GM19463 (cell line): ENCODE measurements at regions not wholly inside any gene's neighbourhood (a gene's known extent, or its start where the extent isn't known, plus 50 kb on each side); places are given as distances from the start of the nearest gene placed in this dataset.

Source experiments
- ATAC-seq: cut with Tn5 transposase; IDR thresholded peaks from one replicate; pipeline ENCODE4 v1.9.1; 2021; ENCODE audit warnings: mild to moderate bottlenecking, moderate library complexity; ENCODE audit not compliant: unreplicated experiment

DNA sequence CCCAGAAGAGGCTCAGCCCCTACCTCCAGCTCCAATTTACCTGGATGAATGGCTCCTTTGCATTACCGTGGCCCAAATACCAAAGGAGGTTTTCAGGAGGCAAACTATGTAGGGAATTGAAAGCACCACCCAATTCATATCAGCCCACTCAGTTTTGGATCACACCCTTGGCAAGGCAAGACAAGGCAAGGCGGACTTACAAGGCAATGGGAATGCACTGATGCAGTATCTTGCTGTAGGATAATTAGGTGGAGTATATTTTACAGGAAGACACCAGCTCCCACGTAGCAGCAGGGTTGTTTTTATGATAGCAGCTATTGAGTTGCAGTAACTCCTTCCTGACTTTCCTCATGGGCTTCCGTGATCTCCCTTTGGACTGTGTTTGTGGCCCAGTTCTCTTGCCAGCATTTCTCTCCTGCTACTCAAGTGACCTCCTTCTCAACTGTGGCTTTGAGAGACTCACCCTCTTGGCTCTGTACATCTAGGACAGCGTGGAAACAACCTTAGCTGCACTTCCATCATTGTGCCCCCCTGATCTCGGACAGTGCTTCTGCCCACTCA lies 935.9 kb downstream of the EFNB2 start:
- no peak for ATAC-seq

DNA sequence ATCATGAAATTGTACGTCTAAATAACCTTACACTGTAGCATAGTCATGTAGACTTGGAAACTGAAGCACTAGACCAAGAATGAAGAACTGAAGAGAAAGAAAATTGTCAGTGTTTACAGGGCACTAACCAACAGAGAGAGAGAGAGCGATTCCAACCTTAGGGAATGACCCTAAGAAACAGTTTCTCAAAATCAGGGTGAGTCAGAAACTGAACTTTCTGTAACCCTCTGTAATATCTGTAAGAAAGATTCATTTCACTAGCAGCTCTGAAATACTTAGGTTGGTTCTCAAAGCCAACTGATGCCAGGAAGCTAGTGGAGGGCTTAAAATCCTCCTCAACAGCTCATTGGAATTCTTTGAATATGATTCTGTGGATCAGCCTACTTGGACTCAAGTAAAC lies 936.9 kb downstream of the EFNB2 start:
- ATAC-seq: no peak

DNA sequence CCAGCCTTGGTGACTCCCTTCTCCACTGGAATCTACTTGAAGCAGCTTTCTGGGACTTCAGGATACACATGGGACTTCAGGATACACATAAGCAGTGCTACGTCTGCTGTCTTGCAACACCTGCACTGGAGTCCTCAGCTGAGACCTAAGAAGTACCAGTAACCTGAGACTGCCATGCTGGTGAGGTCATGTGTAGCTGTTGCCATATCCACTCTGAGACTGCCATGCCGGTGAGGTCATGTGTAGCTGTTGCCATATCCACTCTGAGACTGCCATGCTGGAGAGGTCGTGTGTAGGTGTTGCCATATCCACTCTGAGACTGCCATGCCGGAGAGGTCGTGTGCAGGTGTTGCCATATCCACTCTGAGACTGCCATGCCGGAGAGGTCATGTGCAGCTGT lies 937.9 kb downstream of the EFNB2 start:
- no peak for ATAC-seq

DNA sequence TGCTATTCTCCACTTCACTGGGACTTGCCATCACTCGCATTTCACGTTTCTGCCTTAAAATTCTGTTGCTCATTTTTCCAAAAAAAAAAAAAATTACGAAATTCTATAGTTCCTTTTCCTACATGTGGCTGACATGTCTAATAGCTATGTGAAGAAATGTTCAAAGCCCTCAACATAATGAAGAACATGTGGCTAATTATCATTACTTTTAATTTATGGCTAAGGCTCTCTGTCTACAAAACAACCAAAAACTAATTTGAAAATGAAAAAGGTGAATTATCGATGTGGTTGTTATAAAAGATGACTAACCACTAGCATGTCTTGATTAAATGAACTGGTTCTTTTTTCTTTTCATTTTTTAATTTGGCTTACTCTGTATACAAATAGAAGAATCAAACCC lies 940.0 kb downstream of the EFNB2 start:
- no peak for ATAC-seq

DNA sequence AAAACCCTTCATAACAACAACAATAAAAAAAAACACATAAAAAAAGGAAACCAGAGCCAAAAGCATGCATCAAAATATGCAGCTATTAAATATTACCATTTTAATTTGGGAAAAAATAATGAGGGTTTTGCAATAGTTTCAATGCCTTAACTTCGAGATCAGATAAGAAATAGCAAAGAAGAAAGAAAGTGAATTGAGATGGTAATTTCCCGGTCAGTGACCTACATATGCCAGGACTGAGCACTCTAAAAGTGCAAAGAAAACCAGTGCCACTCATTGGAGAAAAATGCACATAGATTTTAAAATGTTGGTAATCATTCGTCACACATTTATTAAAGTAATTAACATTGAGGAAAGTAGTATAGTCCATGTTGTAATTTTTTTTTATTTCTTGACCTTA lies 944.2 kb downstream of the EFNB2 start:
- ATAC-seq: no peak

DNA sequence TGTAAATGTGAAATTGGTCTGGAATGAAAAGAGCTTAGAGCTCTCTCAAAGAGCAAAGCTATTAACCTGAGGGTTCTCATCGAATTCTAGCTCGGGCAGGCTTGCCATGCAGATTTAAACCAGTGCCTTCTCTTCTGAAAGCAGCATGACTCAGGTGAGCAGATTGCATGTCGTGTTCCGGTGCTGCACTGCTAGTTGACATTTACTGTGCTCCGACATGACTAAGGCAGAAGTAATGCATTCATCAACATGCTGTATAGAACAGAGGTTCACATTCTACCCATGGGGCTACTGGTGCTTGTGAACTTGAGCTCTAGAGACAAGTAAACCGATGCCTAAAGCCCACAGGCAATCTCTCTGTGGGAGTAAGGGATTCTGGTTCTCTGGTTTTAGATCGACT lies 947.7 kb downstream of the EFNB2 start:
- no peak for ATAC-seq

DNA sequence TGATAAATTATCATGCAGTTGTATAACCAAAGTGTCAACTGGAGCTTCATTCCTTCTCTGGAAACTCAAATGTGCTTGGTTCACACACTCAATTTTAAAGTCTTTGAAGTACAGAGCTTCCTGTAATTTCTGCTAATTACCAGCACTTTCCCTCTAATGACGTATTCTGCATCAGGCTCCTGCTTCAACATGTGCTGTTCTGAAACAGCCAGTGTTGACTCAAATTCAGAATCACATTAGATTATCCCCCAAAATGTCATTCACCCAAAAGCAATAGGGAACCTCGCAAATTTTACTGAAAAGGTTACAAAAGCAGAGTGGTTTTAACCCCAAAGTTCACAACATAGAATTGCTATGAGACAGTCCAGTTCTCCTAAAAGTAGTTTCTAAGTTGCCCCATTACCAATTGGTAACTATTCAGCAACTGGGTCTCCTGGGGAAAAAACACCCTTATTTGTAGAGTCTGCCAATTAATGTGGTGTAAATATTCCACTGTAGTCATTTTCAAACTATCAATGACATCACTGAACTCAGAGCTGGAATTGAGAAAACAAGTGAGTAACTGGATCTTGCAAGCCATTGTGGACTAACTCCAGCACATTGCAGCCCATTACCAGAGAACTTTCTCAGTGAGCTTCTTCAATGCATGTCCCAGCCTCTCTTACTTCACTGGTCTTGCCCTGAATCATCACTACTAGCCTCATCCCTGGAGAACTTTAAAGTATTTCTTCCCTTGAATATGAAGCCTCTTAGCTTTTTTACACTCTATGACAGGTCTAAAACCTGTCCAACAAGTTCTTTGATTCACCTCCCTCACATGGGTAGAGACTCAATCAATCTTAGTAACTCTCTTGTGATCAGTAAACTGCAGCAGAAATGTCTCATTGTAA lies 955.4 kb downstream of the EFNB2 start:
- no peak for ATAC-seq

DNA sequence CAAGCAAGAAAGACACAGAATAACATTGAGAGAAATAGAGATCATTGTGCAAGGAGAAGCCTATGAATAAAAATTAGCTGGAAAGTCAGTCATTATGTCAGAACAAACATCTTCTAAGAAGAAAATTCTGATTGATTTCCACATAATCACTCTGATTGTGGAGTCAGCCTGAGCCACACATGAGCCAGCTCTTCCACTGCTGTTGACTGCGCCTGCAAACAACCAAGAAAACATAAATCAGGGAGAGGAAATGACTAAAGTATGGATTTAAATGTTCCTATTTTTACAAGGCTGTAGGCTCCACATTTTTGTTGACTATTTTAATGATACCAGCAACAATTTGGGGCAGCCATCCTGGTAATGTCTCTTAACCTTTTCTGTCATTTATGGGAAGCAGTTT lies 962.3 kb downstream of the EFNB2 start:
- no peak for ATAC-seq

DNA sequence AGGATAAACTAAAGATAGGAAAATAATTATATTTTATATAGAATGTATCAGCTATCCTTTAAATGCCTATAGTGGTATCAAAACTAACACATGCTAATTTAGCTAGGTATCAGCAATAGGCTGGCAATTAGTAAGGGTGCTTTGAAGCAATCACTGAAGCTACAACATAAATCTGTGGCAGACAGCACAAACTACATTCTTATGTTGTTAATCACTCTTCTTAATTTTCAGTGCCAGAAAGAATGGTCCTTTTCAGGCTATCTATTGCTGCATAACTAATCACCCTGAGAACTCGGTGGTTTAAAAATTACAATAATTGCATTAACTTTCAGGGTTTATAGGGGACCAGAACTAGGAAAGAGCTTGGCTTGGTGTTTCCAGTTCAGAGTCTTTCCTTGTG lies 963.1 kb downstream of the EFNB2 start:
- no peak for ATAC-seq

DNA sequence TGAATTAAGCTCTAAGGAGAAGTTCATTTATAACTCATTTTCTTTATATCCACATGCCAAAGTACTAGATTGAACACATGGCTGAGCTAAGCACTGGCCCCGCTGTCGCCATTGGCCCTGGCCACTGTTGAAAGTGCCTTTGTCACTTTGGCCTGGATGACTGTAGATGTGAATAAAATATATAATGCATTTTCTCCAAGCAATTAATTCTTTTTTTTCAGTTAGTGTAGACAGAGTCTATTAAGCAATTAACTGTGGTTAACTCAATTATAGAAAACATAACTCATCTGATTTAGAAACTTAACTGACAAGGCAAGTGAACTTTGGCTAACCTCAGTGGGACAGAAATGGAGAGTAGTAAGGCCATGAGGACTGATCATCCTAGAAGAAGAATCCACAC lies 965.6 kb downstream of the EFNB2 start:
- ATAC-seq: no peak

DNA sequence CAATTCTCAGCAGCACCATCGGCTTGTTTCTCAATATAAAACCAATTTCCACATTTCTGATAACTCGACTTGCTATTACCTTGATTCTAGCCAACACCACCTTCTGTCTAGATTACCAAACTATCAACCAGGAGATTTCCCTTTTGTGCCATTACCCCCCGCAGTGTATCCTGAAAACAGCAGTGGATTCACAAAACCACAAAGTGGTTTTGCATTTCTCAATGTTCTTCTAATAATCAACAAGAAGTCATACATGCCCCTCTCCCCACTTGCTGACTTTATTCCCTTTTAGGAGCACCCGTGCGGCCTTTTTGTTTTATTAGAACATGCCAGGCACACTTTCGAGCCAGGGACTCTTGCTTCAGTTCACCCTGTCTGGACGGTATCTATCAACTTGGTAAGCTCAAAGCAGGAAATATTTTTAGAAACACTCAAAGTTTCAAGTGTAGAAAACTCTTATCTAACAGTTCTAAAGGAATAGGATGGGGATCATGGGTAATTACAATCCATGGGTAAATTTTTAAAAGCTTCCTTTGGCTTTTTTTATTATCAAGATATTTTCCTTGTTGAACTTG lies 967.4 kb downstream of the EFNB2 start:
- no peak for ATAC-seq

DNA sequence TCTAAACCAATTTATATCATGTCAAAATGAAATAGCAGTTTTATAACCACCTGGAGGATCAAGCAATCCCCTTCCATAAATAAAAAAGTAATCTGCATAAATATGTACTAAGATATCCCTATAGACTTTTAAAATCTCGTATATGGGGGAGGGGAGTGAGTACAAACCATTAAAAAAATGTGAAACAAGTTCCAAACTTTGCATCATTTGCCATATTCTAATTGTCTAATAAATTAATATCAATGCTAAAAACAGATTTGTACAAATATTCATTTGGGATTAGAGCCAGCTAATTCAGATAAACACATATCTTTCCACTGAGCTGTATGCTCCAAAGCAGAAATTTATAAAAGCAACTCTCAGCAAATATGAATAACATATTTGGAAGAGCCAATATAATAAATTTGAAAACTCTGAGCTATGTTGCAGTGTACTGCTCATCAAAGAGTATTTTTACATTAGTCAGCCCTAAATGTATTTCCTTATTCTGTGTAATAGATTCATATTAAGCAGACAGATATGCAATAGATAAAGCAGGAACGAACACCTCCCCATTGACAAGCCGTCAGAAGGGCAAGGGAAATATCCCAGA lies 970.2 kb downstream of the EFNB2 start:
- ATAC-seq: no peak

DNA sequence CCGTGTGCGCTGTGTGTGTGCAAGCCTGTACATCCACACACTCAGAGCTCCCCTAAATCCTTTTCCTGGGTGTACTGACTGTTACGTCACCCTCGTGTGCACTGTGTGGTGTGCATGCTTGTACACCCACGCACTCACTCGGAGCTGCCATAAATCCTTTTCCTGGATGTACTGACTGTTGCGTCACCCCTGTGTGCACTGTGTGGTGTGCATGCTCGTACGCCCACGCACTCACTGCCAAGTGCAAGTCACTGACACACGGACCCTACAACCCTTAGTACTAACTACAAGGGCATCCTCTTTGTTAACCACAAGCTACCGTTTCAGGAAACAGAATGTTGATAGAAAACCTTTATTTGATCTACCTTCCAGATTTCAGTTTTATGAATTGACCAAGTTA lies 983.4 kb downstream of the EFNB2 start:
- no peak for ATAC-seq

DNA sequence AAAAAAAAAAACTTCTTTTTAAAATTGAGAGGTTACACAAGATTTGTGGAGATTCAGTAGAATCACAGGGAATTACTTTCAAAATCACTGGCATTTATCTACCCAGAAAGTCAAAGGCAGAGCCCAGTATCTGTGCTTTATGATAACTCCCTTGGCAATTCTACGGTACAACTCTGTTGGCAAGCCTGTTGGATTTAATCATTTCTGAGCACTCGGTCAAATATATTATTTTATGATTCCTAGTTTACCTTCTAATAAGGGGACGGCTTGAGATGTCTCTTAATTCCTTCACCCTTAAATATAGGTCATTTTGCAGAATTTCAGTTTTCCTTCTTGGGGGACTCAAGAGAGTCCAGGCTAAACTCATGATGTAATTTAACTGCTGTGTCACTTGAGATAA lies 987.6 kb downstream of the EFNB2 start:
- no peak for ATAC-seq

DNA sequence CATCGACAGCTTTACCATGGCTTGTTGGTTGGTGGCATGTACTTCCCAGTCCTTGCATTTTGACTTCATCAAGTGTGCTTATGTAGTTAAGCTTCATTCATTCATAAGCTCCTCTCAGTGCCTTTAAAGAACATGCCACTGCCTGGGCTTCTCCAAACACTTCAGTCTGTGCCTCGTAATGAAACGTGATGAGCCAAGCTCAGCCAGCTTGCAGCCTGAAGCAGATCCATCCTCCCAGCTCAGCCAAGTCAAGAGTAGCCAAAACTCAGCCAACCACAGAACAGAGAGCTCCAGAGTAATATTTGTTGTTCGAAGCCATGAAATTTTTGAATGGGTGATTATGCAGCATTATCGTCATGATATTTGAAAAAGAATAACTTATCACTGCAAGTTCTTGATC lies 989.7 kb downstream of the EFNB2 start:
- ATAC-seq: no peak

DNA sequence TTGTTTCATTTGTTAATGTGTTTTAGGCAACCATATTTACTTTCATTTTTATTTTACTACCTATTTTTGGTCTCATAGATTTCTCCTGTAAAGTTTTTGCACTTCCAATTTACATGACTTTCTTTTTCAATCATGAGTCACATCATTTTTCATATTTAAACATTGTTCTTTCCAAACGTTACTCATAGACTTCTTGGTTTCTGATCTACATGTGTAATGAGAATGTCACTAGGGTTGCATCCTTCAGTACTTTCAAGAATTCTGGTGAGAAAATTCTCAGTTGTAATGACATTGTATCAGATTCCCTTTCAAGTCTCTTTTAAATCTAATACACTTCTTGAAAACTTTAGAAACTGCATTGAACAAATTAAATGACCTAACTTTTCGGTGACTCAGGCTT lies 991.7 kb downstream of the EFNB2 start:
- no peak for ATAC-seq

DNA sequence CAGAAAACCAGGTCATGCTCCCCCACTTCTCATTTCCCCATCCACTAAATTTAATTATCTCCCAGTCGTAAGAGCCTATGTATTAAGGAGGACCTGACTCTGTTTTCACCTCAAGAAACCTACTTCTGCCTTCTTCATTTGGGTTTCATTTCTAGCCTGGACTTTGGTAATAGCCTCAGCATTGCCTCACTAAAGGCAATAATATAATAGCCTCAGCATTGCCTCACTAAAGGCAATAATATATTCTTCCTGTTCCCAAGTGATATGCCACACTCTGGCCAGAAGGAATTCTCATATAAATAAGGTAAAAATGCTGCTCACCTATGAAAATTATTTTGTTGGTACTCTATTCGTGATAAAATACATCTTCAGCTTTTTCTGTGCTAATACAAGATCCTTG lies 993.9 kb downstream of the EFNB2 start:
- ATAC-seq: no peak

DNA sequence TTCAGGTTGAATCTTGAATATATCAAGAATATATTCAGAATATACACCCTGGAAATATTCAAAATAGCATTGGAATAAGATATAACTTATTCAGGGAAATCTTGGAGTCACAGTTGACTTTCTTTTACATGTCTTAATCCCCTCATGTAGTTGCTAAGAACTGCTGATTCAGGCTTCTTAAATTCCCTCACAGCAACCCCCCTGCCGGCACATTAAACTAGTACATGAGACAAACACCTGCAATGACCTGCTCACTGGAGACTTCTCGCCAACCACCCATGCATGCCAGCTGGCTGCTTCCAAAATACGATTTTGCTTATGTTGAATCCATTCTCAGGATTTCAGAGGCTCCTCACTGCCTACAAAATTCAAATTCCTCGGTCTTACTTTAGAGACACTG lies 997.1 kb downstream of the EFNB2 start:
- ATAC-seq: no peak

DNA sequence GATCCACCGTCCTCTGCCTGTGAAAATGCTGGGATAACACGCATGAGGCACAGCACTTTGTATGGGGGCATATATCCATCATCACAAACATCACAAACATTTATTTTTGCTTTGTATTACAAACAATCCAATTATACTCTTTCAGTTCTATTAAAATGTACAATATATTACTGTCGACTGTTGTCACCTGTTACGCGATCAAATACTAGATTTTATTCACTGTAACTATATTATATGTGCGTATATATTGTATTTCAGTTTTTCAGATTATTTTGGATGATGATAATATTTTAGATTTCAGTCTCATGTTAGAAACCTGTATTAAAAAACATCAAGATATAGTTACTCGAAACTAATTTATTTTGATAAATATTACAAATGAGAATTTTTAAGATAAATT lies 998.3 kb downstream of the EFNB2 start:
- ATAC-seq: no peak

DNA sequence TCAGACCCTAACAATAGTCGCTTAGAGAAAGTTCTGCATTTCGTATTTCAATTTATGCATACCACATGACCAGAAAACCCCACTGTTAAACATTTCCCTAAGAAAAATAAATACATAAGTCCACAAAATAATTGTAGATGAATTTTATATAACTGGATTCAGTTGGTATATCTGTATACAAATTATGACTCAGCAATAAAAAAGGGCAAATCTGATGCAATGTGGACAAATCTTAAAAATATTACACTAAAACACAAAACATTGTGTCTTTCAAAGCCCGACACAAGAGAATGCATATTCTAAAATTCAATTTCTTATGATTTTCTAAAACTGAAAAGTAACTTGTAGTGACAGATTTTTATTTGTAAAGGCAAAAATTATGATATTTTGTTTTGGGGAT lies 1005.0 kb downstream of the EFNB2 start:
- ATAC-seq: no peak

DNA sequence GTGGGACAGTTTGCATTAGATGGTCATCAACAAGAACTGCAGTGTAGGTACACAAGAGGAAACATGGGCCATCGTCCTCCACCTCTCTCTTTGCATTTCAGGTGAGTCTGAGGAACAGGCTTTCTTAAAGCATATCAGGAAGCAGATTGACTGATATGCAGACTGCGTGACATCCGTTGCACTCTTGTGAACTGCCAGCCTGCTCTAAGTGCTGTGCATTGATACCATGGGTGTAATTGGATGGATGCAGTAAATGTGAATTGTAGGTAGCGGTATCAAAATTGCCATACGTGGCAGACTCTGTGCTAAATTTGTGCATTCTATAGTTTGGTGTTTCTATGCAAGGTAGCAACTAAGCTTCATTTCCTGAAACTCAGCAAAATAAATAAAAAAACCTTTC lies 1008.3 kb downstream of the EFNB2 start:
- no peak for ATAC-seq

DNA sequence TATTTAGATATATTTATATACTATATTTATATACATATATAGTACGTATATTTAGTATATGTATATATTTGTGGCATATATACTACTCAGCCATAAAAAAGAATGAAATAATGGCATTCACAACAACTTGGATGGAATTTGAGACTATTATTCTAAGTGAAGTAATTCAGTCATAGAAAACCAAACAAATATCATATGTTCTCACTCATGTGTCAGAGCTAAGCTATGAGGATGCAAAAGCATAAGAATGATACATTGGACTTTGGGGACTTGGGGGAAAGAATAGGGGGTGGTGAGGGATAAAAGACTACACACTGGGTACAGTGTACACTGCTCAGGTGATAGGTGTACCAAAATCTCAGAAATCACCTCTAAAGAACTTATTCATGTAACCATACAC lies 1015.7 kb downstream of the EFNB2 start:
- ATAC-seq: no peak
